GM23248 (cell line): ENCODE measurements at regions not wholly inside any gene's neighbourhood (a gene's known extent, or its start where the extent isn't known, plus 50 kb on each side); places are given as distances from the start of the nearest gene placed in this dataset.
"Not testable (repeated sequence)": the region's sequence is repeated elsewhere in the genome, so short reads cannot be mapped to it uniquely, and the experiment has no call there.

Source experiments
- EZH2 ChIP-seq: fragments of 200-600 bp; sonication (generic); IDR thresholded peaks from 2 replicates; pipeline ENCODE4 v1.6.1; 2018; ENCODE audit warnings: antibody characterized with exemption, mild to moderate bottlenecking; ENCODE audit not compliant: insufficient read depth, poor library complexity, severe bottlenecking
- EZH2phosphoT487 ChIP-seq: fragments of 200-600 bp; sonication (generic); IDR thresholded peaks from 2 replicates; pipeline ENCODE4 v1.6.1; 2018; ENCODE audit warnings: antibody characterized with exemption, moderate library complexity, mild to moderate bottlenecking, low read depth; ENCODE audit not compliant: insufficient read depth

DNA sequence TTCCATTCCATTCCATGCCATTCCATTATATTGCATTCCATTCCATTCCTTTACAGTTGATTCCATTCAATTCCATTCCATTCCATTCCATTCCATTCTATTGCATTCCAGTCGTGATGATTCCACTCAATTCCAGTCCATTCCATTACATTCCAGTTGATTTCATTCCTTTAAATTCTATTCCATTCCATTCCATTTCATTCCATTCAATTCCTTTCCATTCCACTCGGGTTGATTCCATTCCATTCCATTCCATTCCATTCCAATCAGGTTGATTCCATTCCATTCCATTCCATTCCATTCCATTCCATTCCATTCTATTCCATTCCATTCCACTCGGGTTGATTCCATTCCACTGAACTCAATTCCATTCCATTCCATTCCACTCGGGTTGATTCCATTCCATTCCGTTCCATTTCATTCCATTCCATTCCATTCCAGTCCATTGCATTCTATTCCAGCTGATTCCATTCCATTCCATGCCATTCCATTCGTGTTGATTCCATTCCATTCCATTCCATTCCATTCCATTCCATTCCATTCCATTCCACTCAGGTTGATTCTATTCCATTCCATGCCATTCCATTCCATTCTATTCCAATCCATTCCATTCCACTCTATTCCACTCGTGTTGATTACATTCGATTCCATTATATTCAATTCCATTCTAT is 1137.6 kb downstream of the RPIA start:
- TF ChIP-seq EZH2, EZH2phosphoT487: not testable (repeated sequence)
